ENCODE measurements at regions not wholly inside any gene's neighbourhood (a gene's known extent, or its start where the extent isn't known, plus 50 kb on each side); places are given as distances from the start of the nearest gene placed in this dataset.

GRCh38 chr10:35876248-35876647, 234.2 kb upstream of the FZD8 start:
- TF ChIP-seq CTCF (IDR thresholded peaks at IDR 0.05 in 4 of 5, conservative IDR thresholded peaks at IDR 0.05 in 1 of 5) (no peak), POLR2A (IDR thresholded peaks at IDR 0.05) (no peak)

Data from gastrocnemius medialis (tissue), 4 donors.